M059J (cell line): ENCODE measurements at regions not wholly inside any gene's neighbourhood (a gene's known extent, or its start where the extent isn't known, plus 50 kb on each side); places are given as distances from the start of the nearest gene placed in this dataset.

Source experiments
- DNase-seq: peaks from one replicate; pipeline ENCODE4 v3.0.0-alpha.2; 2012; ENCODE audit warnings: low read depth

DNA sequence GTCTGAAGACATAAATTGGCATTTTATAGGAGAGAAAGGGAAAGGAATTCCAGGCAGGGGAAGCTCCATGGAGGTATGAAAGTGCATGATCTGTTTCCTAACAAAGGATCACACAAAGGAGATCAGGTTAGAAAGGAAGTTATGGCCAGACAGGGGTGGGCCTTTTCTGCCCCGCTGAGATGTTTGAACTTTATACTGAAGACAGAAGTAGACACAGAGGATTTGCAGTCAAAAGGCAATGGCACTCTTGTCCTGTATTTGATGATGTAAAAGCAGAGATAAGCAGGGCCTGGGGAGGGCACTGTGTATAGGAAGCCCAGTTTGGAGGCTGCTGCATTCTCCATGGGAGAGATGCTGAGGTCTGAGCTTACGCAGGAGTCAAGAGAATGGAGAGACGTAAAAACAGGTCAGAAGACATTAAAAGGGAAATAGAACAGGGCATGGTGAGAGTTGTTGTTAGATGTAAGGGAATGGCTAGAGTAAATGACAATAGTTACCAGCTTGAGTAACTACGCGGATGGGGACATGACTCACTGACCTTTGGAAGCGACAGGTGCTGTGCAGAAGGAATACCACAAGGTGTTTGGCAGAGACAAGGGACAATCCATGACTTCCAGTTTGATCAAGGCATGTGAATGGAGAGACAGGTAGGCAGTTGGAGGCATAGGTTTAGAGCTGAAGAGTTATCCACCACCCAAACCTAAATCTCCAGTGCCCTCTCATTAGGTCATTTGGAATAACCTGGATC is 190.6 kb upstream of the SASH1 start:
- DNase-seq: no peak

DNA sequence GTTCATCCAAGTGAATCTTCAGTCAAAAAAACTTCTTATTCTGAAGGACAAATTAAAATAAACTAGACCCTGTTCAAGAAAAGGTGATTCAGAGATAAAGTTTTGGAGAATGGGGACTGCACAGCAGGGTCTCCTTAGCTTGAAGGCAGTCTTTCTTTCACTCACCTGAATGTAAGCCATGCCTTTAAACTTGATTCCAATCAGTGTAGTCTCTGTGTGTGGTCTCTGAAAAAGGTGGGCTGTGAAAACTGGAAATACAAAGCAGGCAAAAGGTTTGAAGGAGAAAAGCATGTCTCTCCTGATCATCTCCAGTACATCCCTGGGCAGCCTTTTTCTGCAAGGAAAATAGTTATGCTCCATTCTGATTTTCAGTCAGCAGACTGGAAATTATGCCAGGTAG is 188.0 kb upstream of the SASH1 start:
- DNase-seq: no peak

GRCh38 chr6:148155293-148155692 is 187.3 kb upstream of the SASH1 start:
- DNase-seq: no peak

GRCh38 chr6:148157841-148158240 is 184.8 kb upstream of the SASH1 start:
- DNase-seq: peak; percentile 42

DNA sequence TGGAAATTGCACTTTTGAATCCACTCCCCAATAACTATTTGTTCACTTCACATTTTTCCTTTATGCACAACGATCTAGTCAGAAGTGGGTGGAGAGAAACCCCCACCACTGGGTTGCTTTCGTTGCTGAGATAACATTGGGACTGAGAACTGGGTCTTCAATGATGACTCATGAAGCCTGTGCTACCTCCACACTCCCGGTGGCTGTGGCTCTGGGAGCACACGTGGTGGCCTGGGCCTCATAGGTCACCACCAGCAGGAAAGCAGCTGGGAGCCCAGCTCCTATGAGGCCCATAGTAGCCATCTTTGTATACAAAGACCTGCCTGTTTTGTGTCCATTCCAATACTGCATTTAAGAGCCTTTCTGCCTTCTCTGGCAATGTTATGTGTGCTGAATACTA is 178.0 kb upstream of the SASH1 start:
- peak; percentile 7 for DNase-seq

GRCh38 chr6:148166339-148166968 is 176.2 kb upstream of the SASH1 start:
- DNase-seq: peak; percentile 68

DNA sequence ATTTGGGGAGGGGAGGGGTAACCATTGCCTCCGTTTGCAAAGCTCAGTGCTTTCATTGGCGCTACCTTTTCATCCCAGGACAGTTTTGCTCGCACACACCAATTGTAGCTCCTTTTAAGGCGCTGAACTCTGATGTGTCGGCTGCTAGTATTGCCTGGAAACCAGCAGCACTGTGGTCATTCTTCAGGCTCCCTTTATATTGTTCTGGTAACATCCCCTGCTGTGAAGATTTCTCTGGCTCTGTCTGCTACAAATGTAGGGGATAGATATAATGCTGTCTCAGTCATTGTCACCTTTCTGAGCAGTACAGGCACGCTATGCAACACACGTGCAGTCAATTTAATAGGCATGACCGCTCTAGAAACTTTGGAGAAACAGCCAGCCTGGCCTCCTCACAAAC is 172.9 kb upstream of the SASH1 start:
- DNase-seq: no peak

DNA sequence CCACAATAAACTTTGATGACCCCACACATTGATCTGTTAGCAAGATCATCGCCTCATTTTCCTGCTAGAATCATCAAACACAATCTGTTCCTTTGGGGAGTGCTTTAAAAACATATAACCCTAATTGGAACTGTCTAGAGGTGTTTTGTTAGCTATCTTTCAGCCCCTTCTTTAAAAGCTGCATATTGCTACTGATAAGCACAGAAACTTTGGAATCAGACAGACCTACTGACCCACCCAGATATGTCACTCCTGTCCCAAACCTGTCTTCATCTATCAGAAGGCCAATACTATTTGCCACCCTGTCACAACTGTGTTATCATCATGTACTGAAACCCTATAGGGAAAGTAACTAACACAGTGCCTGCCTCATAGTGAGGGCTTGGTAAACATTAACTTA is 172.4 kb upstream of the SASH1 start:
- no peak for DNase-seq

- DNase-seq: no peak
Measured at GRCh38 chr6:148173548-148173947, 169.1 kb upstream of the SASH1 start.

DNA sequence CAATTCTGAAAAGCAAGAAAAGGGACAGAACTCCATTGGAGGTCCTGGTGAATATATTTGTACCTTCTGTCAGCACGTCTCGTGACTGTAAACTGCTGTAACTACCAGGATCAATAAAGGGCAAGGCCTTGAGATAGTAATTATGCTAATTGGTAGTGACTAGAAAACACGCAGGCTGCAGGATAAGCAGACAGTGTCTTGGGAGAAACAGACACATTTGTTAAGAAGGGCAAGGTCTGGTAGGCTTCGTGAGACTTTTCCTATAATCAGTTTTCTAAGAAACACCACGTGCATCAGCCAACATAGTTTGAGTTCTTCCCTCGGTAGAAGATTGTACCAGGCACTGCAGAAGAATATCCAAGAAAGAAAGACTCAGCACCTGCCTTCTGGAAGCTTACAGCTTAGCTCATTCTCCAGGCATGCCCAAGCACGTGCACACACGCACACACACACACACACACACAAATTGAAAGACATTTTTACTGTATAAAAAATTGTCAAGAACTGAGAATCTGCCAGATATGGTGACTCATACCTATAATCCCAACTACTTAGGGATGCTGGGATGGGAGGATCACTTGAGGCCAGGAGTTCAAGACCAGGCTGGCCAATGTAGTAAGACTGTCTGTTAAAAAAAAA is 167.0 kb upstream of the SASH1 start:
- peak; percentile 25 for DNase-seq

DNA sequence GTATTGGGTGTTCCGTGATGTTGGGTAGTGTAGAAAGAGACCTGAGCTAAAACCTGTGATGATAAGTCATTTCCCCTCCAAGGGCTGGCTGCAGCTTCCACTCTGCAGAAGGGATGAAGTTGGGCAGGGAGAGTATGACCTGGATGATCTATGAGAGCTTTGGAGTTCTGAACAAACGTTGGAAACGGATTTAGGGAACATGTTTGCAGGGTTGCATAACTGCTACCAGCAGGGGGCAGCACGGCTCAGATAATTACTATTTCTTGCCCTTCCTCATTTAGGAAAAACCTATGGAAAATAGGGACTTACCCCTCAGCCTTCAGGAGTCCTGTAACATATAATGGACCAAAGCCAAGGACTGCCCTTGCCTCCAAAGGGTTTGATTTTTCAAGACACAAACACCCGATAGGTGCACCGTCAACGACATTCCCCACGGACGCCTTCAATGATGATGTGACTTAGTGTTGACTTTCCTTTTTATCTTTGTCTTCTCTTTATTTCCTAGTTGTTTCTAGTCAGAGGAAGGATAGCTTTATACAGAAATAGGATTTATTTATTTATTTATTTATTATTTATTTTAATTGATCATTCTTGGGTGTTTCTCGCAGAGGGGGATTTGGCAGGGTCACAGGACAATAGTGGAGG is 164.9 kb upstream of the SASH1 start:
- peak; percentile 53 for DNase-seq

DNA sequence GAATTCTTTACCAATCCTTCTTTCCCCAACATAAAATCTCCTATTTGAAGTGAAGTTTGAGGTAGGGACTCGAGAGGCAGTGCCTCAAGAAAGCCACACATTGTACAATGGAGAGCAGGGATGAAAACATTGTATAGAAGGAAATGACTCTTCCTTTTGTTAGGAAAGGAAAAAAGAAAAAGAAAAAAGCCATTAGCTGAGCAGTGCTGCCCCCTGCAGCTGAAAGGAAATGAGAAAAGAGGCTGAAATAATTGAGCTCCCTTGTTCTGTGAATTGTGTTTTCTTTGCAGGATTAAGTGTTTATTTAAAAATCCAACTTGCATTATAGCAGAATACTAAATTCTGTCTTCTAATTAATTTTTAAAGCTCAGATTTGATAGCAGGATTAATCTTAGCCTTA is 162.9 kb upstream of the SASH1 start:
- peak; percentile 40 for DNase-seq

- DNase-seq: no peak
Measured at GRCh38 chr6:148182378-148182777, 160.3 kb upstream of the SASH1 start.

- DNase-seq: no peak
Measured at GRCh38 chr6:148183776-148184175, 158.9 kb upstream of the SASH1 start.

DNA sequence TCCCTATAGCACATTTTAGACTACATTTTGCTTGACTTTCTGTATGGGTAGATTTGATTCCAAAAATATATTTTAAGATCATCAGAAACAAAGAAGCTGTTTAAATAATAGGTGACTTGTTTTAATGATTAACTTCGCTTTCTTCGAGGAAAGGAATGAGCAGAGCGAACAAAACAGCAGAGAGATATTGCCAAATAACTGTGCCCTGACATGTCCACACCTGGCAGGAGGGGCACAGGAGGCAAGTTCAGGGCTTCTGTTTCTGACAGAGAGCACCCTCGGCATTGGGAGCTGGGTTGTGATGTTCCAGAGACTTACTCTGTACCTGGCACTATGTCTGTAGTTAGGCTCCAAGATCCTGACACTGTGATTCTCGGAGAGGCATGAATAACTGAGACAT is 155.7 kb upstream of the SASH1 start:
- DNase-seq: no peak

- DNase-seq: peak; percentile 98
Measured at GRCh38 chr6:148192310-148192709, 150.3 kb upstream of the SASH1 start.

DNA sequence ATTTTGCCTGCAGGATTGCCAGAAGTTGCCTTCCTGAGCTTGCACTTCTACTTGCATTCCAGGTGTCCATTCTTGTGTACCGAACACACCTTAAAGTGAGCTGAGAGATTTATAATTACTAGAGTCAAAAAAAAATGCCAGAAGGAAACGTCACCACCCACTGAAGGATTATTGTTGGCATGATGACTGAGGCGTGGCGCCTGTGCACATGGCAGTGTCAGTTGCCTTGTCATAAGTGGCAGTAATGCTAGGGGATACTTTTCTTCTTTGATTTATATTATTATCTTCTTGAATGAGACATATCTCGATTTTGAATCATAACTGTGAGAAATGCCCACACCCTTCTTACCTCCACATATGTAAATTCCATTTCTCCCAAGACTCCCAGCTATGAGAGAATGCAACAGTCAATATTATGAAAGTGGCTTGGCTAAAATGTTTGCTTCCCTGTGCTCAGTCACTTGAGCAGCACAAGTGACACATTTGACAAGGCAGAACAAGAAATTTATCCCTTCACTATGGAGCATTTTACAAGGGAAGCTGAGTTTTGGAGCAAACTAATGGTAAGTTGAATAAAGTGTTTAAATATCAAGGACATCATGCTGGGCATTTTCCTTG is 149.5 kb upstream of the SASH1 start:
- DNase-seq: peak; percentile 76

DNA sequence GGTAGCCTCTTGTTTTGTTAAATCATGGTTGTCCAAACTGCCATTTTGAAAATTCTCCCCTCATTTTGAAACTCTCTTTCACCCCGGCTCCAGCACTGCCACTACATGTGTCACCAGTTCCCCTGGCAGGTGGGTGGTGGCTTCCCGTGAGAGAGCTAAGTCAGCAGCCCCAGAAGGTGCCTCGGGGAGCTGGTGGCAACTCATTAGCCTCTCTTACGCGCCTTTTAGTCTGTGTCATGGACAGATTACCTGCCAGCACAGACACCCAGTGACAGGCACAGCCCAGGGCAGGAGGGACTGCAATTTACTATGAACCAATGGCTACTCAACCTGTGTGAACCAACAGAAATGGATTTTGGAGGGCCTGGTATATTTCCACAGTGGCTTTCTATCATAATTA is 147.1 kb upstream of the SASH1 start:
- DNase-seq: peak; percentile 18

DNA sequence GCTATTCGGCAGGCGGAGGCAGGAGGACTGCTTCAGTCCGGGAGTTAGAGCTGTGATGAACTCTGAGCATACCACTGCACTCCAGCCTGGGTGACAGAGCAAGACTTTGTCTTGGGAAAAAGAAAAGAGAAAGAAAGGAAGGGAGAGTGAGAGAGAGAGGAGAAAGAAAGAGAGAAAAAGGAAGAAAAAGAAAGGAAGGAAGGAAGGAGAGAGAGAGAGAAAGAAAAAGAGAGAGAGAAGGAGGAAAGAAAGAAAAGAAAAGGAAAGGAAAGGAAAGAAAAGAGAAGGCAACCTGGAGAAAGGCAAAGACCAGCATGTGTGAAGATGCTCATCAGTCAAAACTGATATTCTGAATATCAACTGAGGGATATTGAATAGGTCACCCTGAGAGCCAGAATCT is 143.1 kb upstream of the SASH1 start:
- no peak for DNase-seq

DNA sequence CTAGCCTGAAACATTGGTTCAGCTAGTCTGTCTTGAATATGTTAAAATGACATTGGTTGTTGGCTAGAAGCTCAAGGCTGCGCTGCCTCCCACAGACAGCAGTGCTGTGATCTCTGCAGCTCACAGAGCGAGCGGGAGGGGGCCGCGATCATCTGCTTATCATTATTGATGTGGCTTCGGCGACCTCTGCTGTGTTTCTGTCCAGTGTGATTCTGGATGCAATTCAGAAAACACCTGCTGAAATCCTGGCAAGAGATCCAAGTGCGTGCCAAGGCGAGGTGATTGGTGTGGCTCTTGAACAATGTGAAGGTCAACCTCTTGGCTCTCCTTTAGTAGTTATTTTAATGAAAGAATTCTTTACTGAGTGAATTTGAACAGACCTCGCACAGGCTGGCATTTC is 142.3 kb upstream of the SASH1 start:
- no peak for DNase-seq

DNA sequence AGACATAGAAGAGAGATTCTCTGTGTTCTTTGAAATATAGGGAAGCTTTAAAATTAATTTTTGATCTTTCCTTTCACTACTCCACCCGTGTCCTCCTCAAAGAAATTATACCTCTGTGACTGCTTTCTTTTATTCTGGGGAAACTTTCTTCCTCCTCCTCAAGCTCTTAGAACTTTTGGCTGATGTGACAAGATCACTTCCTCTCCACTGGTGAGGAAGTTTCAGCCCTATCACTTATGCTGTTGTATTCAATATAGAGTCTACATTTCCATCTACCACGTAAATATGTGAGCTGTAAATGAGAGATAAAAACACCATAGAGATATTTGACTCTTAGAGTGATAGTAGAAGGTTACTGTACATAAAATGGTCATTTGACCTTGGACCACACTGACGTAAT is 141.9 kb upstream of the SASH1 start:
- DNase-seq: no peak

- DNase-seq: peak; percentile 38
Measured at GRCh38 chr6:148203281-148203925, 139.2 kb upstream of the SASH1 start.
